HepG2 (cell line): ENCODE measurements at regions not wholly inside any gene's neighbourhood (a gene's known extent, or its start where the extent isn't known, plus 50 kb on each side); places are given as distances from the start of the nearest gene placed in this dataset.

Experiments used
- ATAC-seq: fragments of 200-7000 bp; cut with Tn5 transposase; 3 replicates; pipeline ENCODE4 v1.9.1; 2020; ENCODE audit warnings: mild to moderate bottlenecking, moderate library complexity
- BruUV-seq: library from RNA; stranded (reverse); fragments of 400-500 nt; replicated peaks from 2 replicates; lab custom pipeline; 2021; lab: Mats Ljungman, UMichigan
- CTCF ChIA-PET: fragments of 300-600 bp; formaldehyde crosslinking; extraction: SDS; loops from one replicate; lab custom pipeline; 2021; ENCODE audit warnings: low total read pairs, inconsistent platforms, low intra/inter-chr PET ratio; lab: Yijun Ruan, JAX
- POLR2A ChIA-PET: fragments of 350-600 bp; sonication (Branson Sonifier 250); formaldehyde crosslinking; loops from one replicate; lab custom pipeline; 2020; ENCODE audit warnings: antibody characterized with exemption, inconsistent platforms; lab: Yijun Ruan, JAX
- DNase-seq: peaks from one replicate; pipeline ENCODE4 v3.0.0-alpha.2; 2015; ENCODE audit warnings: low spot score
- FAIRE-seq: peaks from 3 replicates; lab custom pipeline; 2011; peaks lifted over from hg19 to GRCh38; lab: Jason Lieb, UNC
- H2AFZ ChIP-seq: one replicate; pipeline ENCODE4 v1.6.1; 2011; ENCODE audit warnings: low read length, inconsistent platforms
- H3K27ac ChIP-seq: fragments of 300-600 bp; 3 replicates; pipeline ENCODE4 v1.8.0; 2011; ENCODE audit warnings: mixed run types, mild to moderate bottlenecking, mixed read lengths, low read length, inconsistent platforms; ENCODE audit not compliant: insufficient read depth; ENCODE audit errors: extremely low read length
- H3K27me3 ChIP-seq, 2 experiments: fragments of 200-600 bp in 1 of 2; 2 replicates in 1 of 2; 3 replicates in 1 of 2; pipeline versions ENCODE4 v1.6.0 to v1.8.0; 2011; ENCODE audit warnings: low read length in 2 of 2, mild to moderate bottlenecking in 2 of 2, moderate library complexity in 2 of 2, inconsistent platforms in 1 of 2; ENCODE audit not compliant: insufficient read depth in 2 of 2, control insufficient read depth in 1 of 2
- H3K36me3 ChIP-seq, 2 experiments: fragments of 200-600 bp in 1 of 2; replicated peaks in 1 of 2; 2 replicates in 1 of 2; 3 replicates in 1 of 2; pipeline versions ENCODE4 v1.5.1 to v1.8.0; 2011; ENCODE audit warnings: low read length in 2 of 2, inconsistent platforms in 1 of 2; ENCODE audit not compliant: insufficient read depth in 2 of 2, control insufficient read depth in 1 of 2
- H3K4me1 ChIP-seq: 2 replicates; pipeline ENCODE4 v1.5.1; 2012; ENCODE audit warnings: low read length, inconsistent platforms; ENCODE audit not compliant: insufficient read depth
- H3K4me2 ChIP-seq: 2 replicates; pipeline ENCODE4 v1.6.0; 2011; ENCODE audit warnings: low read depth, low read length, inconsistent platforms
- H3K4me3 ChIP-seq, 3 experiments: fragments of 200-600 bp in 1 of 3; sonication (generic), shearing (Covaris generic) in 1 of 3; replicated peaks in 1 of 3; 2 replicates each; pipeline ENCODE4 v1.5.1; 2011 to 2016; ENCODE audit warnings: low read length in 3 of 3, inconsistent platforms in 2 of 3, low read depth in 2 of 3, mild to moderate bottlenecking in 2 of 3, control low read depth in 1 of 3, mixed read lengths in 1 of 3; ENCODE audit not compliant: insufficient read depth in 1 of 3
- H3K79me2 ChIP-seq: one replicate; pipeline ENCODE4 v1.6.1; 2011; ENCODE audit warnings: low read length, inconsistent platforms; ENCODE audit not compliant: insufficient read depth
- H3K9ac ChIP-seq: 2 replicates; pipeline ENCODE4 v1.6.0; 2011; ENCODE audit warnings: mild to moderate bottlenecking, low read depth, low read length, inconsistent platforms; ENCODE audit not compliant: insufficient read depth
- H3K9me3 ChIP-seq: 2 replicates; pipeline ENCODE4 v1.5.1; 2012; ENCODE audit warnings: mild to moderate bottlenecking, low read length
- H4K20me1 ChIP-seq: 2 replicates; pipeline ENCODE4 v1.6.0; 2011; ENCODE audit warnings: inconsistent platforms, mild to moderate bottlenecking, low read length, moderate library complexity; ENCODE audit not compliant: insufficient read depth
- CENPX ChIP-seq: sonication (generic); formaldehyde crosslinking; IDR thresholded peaks from 2 replicates; pipeline ENCODE4 v1.9.0; 2021; ENCODE audit warnings: mild to moderate bottlenecking, missing genetic modification reagents, moderate library complexity
- FOXM1 ChIP-seq: sonication (generic); formaldehyde crosslinking; IDR thresholded peaks from 2 replicates; pipeline ENCODE4 v1.5.0; 2020; ENCODE audit warnings: missing genetic modification reagents
- HNRNPH1 ChIP-seq: fragments of 200-400 bp; formaldehyde crosslinking; optimal IDR thresholded peaks from 2 replicates; pipeline ENCODE3; 2017; ENCODE audit warnings: mild to moderate bottlenecking, low read depth, low read length
- NCOA1 ChIP-seq: sonication (generic); formaldehyde crosslinking; IDR thresholded peaks from 2 replicates; pipeline ENCODE4 v1.9.0; 2021; ENCODE audit warnings: missing genetic modification reagents
- PITX1 ChIP-seq: sonication (generic); formaldehyde crosslinking; IDR thresholded peaks from 2 replicates; pipeline ENCODE4 v1.5.1; 2020; ENCODE audit warnings: mild to moderate bottlenecking, missing genetic modification reagents
- SMARCC2 ChIP-seq: fragments of 450-650 bp; IDR thresholded peaks from 2 replicates; pipeline ENCODE4 v1.6.1; 2017; ENCODE audit warnings: antibody characterized with exemption, mild to moderate bottlenecking
- SRSF4 ChIP-seq: fragments of 200-400 bp; formaldehyde crosslinking; IDR thresholded peaks from one replicate; pipeline ENCODE4 v1.6.1; 2018; ENCODE audit warnings: mild to moderate bottlenecking, low read depth, low read length, moderate library complexity; ENCODE audit not compliant: poor library complexity, severe bottlenecking
- ZNF225 ChIP-seq: sonication (generic); formaldehyde crosslinking; IDR thresholded peaks from 2 replicates; pipeline ENCODE4 v1.4.0; 2020; ENCODE audit warnings: mild to moderate bottlenecking, missing genetic modification reagents
- ZNF335 ChIP-seq: sonication (generic); formaldehyde crosslinking; IDR thresholded peaks from 2 replicates; pipeline ENCODE4 v1.4.0; 2020; ENCODE audit warnings: missing genetic modification reagents
- ZNF510 ChIP-seq: sonication (generic); formaldehyde crosslinking; IDR thresholded peaks from 2 replicates; pipeline ENCODE4 v1.4.0; 2020; ENCODE audit warnings: low read depth, mild to moderate bottlenecking, missing genetic modification reagents
- ZNF557 ChIP-seq: sonication (generic); formaldehyde crosslinking; IDR thresholded peaks from 2 replicates; pipeline ENCODE4 v1.4.0; 2020; ENCODE audit warnings: missing genetic modification reagents
- ZNF75D ChIP-seq: sonication (generic); formaldehyde crosslinking; IDR thresholded peaks from 2 replicates; pipeline ENCODE4 v1.8.1; 2023; ENCODE audit warnings: missing genetic modification reagents, mild to moderate bottlenecking, borderline replicate concordance
- ZNF891 ChIP-seq: sonication (generic); formaldehyde crosslinking; IDR thresholded peaks from 2 replicates; pipeline ENCODE4 v1.5.0; 2020; ENCODE audit warnings: mild to moderate bottlenecking, missing genetic modification reagents
- WGBS: methylation state at CpG from one replicate; pipeline ENCODE4 v1.1.6; 2017; ENCODE audit warnings: low lambda C conversion rate; 5-methylcytosine and 5-hydroxymethylcytosine counted together
- in situ Hi-C: cut with HindIII; loops from 2 replicates; pipeline ENCODE4 v1.10.0; 2017; ENCODE audit warnings: low pct_unique_long_range_greater_than_20kb; ENCODE audit not compliant: extremely low pct_ligation_motif_present
- intact Hi-C: fragments of 100-400 bp; cut with micrococcal nuclease; formaldehyde crosslinking; loops from one replicate; pipeline ENCODE4 v1.10.0; 2022; ENCODE audit not compliant: unreplicated experiment
- TF ChIP-seq, protein P1 (sequence below): sonication (generic); formaldehyde crosslinking; IDR thresholded peaks from 2 replicates; pipeline ENCODE4 v1.4.0; 2020; ENCODE audit warnings: missing genetic modification reagents
- TF ChIP-seq, protein P2 (sequence below): IDR thresholded peaks from 2 replicates; pipeline ENCODE4 v1.4.0; 2020; ENCODE audit warnings: mild to moderate bottlenecking, missing genetic modification reagents

DNA sequence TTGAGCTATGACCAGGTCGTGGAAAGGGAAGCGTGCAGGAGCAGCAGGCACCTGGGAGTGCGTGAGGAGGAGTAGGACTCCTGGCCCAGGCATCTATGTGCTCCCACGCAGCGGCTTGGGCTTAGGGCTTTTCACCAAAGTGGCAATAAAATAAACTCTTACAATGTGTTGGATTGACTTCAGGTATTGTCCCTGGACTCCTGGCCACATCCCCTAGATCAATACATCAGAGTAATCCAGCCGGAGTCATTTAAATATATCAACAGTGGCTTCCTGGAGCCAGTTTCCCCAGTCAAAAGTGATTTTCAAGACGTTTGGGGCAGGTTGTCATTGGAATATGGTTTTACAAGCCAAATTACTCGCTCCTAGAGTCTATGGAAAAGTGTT is 344.4 kb downstream of the WDR11 start:
- DNase-seq (no peak), FAIRE-seq (no peak), ATAC-seq (no peak)
- WGBS, result 34% methylated on average over 7 of the region's 8 CpGs
- TF ChIP-seq SMARCC2, result no peak
- no peaks in the 10 kb centered on the region; a peak in 1 of 5 replicates for H3K27me3 ChIP-seq
- no peak overlapping the region for H3K27ac ChIP-seq
- POLR2A ChIA-PET, result no interaction called here
- H2AFZ ChIP-seq, result no peak overlapping the region
- H3K9me3 ChIP-seq, result no peaks in the 10 kb centered on the region
- no peaks in the 10 kb centered on the region for H3K79me2 ChIP-seq
- no peaks in the 10 kb centered on the region for H3K4me1 ChIP-seq
- H3K9ac ChIP-seq, result no peak overlapping the region
- CTCF ChIA-PET, result no interaction called here
- no TSS peak for BruUV-seq
- H4K20me1 ChIP-seq, result no peaks in the 10 kb centered on the region
- intact Hi-C loops, result no loop called here
- no peak overlapping the region for H3K4me3 ChIP-seq
- in situ Hi-C loops, result no loop called here
- H3K4me2 ChIP-seq, result no peak overlapping the region
- no peaks in the 10 kb centered on the region for H3K36me3 ChIP-seq

DNA sequence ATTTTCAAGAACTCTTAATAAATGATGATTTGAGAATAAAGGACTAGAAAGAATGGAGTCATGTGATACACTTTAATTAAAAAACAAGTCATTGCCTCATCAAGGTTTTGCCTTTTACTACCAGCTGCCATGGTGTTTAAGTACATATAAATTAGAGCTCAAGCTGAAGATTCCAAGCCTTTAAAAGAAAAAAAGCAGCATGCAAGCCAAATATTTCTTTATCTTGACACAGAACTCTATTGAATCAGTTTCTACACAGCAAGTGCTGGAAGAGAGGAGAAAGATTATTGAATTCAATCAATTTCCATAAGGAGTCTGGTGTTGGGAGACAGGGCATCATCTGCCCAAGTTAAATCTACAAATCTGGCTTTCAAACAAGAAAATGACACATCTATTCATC is 347.9 kb downstream of the WDR11 start:
- no peaks in the 10 kb centered on the region for H3K9me3 ChIP-seq
- H3K79me2 ChIP-seq, result no peaks in the 10 kb centered on the region
- no peak overlapping the region for H3K4me3 ChIP-seq
- FAIRE-seq, result no peak
- CTCF ChIA-PET, result no interaction called here
- ATAC-seq, result no peak
- POLR2A ChIA-PET, result no interaction called here
- H3K9ac ChIP-seq, result no peak overlapping the region
- no peaks in the 10 kb centered on the region; a peak in 1 of 5 replicates for H3K27me3 ChIP-seq
- no peak overlapping the region for H2AFZ ChIP-seq
- H3K36me3 ChIP-seq, result no peaks in the 10 kb centered on the region
- intact Hi-C loops (no loop called here), in situ Hi-C loops (no loop called here)
- H3K4me1 ChIP-seq, result no peaks in the 10 kb centered on the region
- no TSS peak for BruUV-seq
- no peaks in the 10 kb centered on the region for H4K20me1 ChIP-seq
- DNase-seq, result no peak
- no peak overlapping the region for H3K27ac ChIP-seq
- H3K4me2 ChIP-seq, result no peak overlapping the region
- no peak for TF ChIP-seq NCOA1 (CRISPR knock-in tag)
- TF ChIP-seq, protein P1, sequence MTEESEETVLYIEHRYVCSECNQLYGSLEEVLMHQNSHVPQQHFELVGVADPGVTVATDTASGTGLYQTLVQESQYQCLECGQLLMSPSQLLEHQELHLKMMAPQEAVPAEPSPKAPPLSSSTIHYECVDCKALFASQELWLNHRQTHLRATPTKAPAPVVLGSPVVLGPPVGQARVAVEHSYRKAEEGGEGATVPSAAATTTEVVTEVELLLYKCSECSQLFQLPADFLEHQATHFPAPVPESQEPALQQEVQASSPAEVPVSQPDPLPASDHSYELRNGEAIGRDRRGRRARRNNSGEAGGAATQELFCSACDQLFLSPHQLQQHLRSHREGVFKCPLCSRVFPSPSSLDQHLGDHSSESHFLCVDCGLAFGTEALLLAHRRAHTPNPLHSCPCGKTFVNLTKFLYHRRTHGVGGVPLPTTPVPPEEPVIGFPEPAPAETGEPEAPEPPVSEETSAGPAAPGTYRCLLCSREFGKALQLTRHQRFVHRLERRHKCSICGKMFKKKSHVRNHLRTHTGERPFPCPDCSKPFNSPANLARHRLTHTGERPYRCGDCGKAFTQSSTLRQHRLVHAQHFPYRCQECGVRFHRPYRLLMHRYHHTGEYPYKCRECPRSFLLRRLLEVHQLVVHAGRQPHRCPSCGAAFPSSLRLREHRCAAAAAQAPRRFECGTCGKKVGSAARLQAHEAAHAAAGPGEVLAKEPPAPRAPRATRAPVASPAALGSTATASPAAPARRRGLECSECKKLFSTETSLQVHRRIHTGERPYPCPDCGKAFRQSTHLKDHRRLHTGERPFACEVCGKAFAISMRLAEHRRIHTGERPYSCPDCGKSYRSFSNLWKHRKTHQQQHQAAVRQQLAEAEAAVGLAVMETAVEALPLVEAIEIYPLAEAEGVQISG (CRISPR knock-in tag), result no peak
- no peak for TF ChIP-seq ZNF557
- TF ChIP-seq ZNF225 (CRISPR knock-in tag), result no peak
- no peak for TF ChIP-seq ZNF891 (CRISPR knock-in tag)
- TF ChIP-seq PITX1 (CRISPR knock-in tag), result no peak
- TF ChIP-seq, protein P2, sequence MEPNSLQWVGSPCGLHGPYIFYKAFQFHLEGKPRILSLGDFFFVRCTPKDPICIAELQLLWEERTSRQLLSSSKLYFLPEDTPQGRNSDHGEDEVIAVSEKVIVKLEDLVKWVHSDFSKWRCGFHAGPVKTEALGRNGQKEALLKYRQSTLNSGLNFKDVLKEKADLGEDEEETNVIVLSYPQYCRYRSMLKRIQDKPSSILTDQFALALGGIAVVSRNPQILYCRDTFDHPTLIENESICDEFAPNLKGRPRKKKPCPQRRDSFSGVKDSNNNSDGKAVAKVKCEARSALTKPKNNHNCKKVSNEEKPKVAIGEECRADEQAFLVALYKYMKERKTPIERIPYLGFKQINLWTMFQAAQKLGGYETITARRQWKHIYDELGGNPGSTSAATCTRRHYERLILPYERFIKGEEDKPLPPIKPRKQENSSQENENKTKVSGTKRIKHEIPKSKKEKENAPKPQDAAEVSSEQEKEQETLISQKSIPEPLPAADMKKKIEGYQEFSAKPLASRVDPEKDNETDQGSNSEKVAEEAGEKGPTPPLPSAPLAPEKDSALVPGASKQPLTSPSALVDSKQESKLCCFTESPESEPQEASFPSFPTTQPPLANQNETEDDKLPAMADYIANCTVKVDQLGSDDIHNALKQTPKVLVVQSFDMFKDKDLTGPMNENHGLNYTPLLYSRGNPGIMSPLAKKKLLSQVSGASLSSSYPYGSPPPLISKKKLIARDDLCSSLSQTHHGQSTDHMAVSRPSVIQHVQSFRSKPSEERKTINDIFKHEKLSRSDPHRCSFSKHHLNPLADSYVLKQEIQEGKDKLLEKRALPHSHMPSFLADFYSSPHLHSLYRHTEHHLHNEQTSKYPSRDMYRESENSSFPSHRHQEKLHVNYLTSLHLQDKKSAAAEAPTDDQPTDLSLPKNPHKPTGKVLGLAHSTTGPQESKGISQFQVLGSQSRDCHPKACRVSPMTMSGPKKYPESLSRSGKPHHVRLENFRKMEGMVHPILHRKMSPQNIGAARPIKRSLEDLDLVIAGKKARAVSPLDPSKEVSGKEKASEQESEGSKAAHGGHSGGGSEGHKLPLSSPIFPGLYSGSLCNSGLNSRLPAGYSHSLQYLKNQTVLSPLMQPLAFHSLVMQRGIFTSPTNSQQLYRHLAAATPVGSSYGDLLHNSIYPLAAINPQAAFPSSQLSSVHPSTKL, result no peak
- no peak for TF ChIP-seq HNRNPH1
- TF ChIP-seq ZNF75D (CRISPR knock-in tag), result no peak
- no peak for TF ChIP-seq FOXM1 (CRISPR knock-in tag)
- no peak for TF ChIP-seq SRSF4
- TF ChIP-seq ZNF335 (CRISPR knock-in tag), result no peak
- no peak for TF ChIP-seq CENPX (CRISPR knock-in tag)
- no peak for TF ChIP-seq ZNF510 (CRISPR knock-in tag)
